ENCODE measurements at regions not wholly inside any gene's neighbourhood (a gene's known extent, or its start where the extent isn't known, plus 50 kb on each side); places are given as distances from the start of the nearest gene placed in this dataset.

GRCh38 chr1:55622074-55622473 is 406.9 kb upstream of the USP24 start:
- DNase-seq (ENCODE audit: low spot score), result no peak

- no peak for DNase-seq (ENCODE audit: low spot score)
Observed at GRCh38 chr1:55618199-55618598, 403.0 kb upstream of the USP24 start.

GRCh38 chr1:55617288-55617982 is 402.3 kb upstream of the USP24 start:
- DNase-seq (ENCODE audit: low spot score), result no peak

DNA sequence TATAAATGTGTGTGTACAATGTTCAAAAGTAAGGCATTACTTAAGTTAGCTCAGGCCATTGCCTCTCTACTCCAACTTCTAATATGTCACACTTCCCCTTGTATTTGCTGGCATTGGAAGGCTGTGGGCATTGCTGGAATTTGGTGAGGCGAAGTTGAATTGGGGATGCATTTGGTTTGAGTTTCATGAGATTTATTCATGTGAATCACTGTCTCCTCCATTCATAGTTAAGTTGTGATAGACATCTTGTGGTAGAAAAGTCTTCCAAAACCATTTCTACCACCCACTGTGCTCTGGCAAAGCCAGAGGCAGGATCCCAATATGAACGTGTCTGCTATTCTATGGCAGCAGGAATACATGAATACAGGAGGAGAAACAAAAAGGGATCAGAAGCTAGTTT is 397.8 kb upstream of the USP24 start:
- DNase-seq (ENCODE audit: low spot score), result no peak

DNA sequence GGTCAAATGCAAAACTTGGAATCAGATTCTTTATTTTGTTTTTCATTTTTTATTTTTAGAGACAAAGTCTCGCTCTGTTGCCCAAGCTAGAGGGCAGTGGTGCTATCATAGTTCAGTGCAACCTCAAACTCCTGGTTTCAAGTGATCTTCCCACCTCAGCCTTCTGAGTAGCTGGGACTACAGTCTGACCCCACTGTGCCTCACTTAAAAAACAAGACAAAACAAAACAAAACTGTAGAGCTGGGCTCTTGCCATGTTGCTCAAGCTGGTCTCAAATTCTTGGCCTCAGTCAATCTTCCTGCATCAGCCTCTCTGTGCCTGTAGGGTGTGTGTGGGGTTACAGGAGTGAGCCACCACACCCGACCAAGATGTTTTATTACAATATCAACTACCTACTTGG is 396.0 kb upstream of the USP24 start:
- no peak for DNase-seq (ENCODE audit: low spot score)

GRCh38 chr1:55610203-55610602 is 395.0 kb upstream of the USP24 start:
- no peak for DNase-seq (ENCODE audit: low spot score)

- DNase-seq (ENCODE audit: low spot score), result no peak
Observed at GRCh38 chr1:55609630-55610029, 394.5 kb upstream of the USP24 start.

GRCh38 chr1:55605155-55605554 is 390.0 kb upstream of the USP24 start:
- no peak for DNase-seq (ENCODE audit: low spot score)

DNA sequence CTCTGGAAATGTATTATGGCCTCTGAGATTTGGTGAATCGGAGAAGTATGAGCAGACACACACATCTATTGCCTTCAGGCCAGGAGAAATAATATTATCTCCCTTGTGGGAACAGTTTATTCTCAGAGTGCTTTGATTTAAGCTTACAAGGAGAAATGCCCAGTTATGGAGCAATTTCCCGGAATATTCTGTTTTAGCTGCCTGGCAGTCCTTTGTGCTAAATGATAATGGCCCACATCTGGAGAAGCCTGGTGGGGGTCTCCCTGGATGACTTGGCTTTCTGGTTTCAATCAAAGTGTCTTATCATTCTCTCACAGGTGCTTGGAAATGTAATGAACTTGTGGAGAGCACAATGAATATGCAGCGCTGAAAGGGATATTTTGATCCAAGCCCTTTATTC is 389.6 kb upstream of the USP24 start:
- no peak for DNase-seq (ENCODE audit: low spot score)

DNA sequence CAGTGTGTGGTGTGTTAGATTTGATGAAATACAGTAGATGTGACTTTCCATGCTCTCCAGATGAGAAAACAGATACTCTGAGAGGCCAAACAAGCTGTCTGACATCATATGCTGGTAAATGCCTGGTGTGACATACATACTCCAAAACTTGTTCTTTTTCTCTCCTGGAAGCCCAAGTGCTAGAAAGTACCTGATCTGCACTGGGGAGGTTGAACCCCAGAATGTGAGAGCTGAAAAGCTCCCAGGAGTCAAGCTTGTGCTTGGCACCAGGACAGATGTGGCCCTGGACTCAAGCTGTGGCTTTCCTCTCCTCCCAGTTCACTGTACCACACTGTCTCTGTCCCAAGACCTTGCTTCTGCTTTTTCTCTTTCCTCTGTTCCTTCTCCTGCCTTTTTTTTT is 389.0 kb upstream of the USP24 start:
- no peak for DNase-seq (ENCODE audit: low spot score)

- DNase-seq (ENCODE audit: low spot score), result no peak
Observed at GRCh38 chr1:55600242-55600641, 385.1 kb upstream of the USP24 start.

- no peak for DNase-seq (ENCODE audit: low spot score)
Observed at GRCh38 chr1:55597910-55598309, 382.7 kb upstream of the USP24 start.

GRCh38 chr1:55594701-55595100 is 379.5 kb upstream of the USP24 start:
- no peak for DNase-seq (ENCODE audit: low spot score)

- DNase-seq (ENCODE audit: low spot score), result no peak
Observed at GRCh38 chr1:55593298-55593697, 378.1 kb upstream of the USP24 start.

GRCh38 chr1:55592122-55592521 is 377.0 kb upstream of the USP24 start:
- no peak for DNase-seq (ENCODE audit: low spot score)

GRCh38 chr1:55589671-55590297 is 374.6 kb upstream of the USP24 start:
- DNase-seq (ENCODE audit: low spot score), result peak; percentile 16

DNA sequence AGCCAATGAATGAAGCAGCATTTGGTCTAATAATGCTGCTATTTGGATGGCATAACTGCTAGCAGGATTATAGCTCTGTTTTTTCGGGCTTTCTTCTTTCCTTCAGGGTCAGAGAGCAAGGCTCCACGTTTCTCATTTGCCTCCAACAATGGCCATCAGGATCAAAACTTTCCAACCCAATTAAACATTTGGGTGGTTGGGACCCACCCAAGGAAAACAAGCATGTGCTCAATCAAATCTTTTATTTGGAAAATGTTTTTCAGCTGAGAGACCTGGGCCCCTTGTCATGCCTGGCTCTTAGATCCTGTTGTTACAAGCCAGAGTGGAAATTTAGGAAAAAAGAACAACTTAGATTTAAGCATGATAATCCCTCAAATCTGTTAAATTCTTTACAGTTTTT is 373.1 kb upstream of the USP24 start:
- DNase-seq (ENCODE audit: low spot score), result no peak

DNA sequence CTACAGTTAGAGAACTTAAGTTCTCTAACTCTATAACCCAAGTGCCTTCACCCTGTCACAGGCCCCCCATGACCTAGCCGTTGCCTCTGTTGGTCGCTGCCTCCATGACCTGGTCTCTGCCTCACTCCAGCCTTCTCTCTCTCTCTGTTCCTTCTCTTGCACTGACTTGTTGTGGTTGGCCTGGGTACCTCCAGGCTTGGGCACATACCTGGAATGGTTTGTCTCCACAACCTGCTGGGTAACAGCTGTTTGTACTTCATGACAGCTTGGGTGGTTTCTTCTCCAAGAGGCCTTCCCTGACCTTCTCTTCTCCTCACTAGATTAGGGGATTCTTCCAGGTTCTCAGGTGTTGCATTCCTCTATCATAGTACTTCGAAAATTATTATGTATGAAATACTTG is 371.6 kb upstream of the USP24 start:
- DNase-seq (ENCODE audit: low spot score), result no peak

GRCh38 chr1:55585402-55585792 is 370.2 kb upstream of the USP24 start:
- DNase-seq (ENCODE audit: low spot score), result no peak

GRCh38 chr1:55584526-55585401 is 369.6 kb upstream of the USP24 start:
- peak; percentile 66 for DNase-seq (ENCODE audit: low spot score)

- no peak for DNase-seq (ENCODE audit: low spot score)
Observed at GRCh38 chr1:55582084-55582483, 366.9 kb upstream of the USP24 start.

- DNase-seq (ENCODE audit: low spot score), result peak; percentile 59
Observed at GRCh38 chr1:55580845-55581332, 365.7 kb upstream of the USP24 start.

Data from globus pallidus (tissue), 1 donor.